ENCODE measurements at regions not wholly inside any gene's neighbourhood (a gene's known extent, or its start where the extent isn't known, plus 50 kb on each side); places are given as distances from the start of the nearest gene placed in this dataset.
"Not testable (repeated sequence)": the region's sequence is repeated elsewhere in the genome, so short reads cannot be mapped to it uniquely, and the experiment has no call there.

DNA sequence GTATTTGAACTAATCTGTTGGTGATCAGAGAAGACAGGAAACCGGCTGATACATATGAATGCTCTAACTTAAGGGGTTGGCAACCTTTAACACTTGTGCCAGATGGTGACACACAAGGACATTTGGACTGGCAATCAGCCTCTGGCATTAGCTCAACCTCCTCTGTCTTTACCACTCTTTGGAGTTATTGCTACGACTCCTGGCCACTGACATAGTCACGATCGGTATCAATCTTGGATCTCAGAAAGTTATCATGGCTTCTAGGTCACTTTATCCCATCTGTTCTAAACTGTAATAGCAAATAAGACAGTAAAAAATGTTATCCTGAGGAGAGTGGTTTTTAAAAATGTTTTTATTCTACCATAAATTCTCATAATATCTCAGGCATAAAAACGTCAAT lies 575.2 kb upstream of the MDGA2 start:
- TF ChIP-seq, protein P1, sequence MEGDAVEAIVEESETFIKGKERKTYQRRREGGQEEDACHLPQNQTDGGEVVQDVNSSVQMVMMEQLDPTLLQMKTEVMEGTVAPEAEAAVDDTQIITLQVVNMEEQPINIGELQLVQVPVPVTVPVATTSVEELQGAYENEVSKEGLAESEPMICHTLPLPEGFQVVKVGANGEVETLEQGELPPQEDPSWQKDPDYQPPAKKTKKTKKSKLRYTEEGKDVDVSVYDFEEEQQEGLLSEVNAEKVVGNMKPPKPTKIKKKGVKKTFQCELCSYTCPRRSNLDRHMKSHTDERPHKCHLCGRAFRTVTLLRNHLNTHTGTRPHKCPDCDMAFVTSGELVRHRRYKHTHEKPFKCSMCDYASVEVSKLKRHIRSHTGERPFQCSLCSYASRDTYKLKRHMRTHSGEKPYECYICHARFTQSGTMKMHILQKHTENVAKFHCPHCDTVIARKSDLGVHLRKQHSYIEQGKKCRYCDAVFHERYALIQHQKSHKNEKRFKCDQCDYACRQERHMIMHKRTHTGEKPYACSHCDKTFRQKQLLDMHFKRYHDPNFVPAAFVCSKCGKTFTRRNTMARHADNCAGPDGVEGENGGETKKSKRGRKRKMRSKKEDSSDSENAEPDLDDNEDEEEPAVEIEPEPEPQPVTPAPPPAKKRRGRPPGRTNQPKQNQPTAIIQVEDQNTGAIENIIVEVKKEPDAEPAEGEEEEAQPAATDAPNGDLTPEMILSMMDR (IDR thresholded peaks at IDR 0.05; ENCODE audit: low read depth, low read length) = no peak
- TF ChIP-seq MYC (IDR thresholded peaks at IDR 0.05; ENCODE audit: low read depth, low read length) (no peak), POLR2A (IDR thresholded peaks at IDR 0.05; ENCODE audit: extremely low read depth, insufficient read length) (no peak), MAX (IDR thresholded peaks at IDR 0.05; ENCODE audit: low read depth, low read length) (no peak)
- no peak for DNase-seq (ENCODE audit: low read depth)
- H3K4me3 ChIP-seq (ENCODE audit: low read depth, low read length) = no peak overlapping the region

GRCh38 chr14:48247977-48248376 lies 572.6 kb upstream of the MDGA2 start:
- TF ChIP-seq POLR2A (IDR thresholded peaks at IDR 0.05; ENCODE audit: extremely low read depth, insufficient read length) (no peak), MAX (IDR thresholded peaks at IDR 0.05; ENCODE audit: low read depth, low read length) (no peak), MYC (IDR thresholded peaks at IDR 0.05; ENCODE audit: low read depth, low read length) (no peak)
- TF ChIP-seq, protein P1 (IDR thresholded peaks at IDR 0.05; ENCODE audit: low read depth, low read length) = no peak
- H3K4me3 ChIP-seq (ENCODE audit: low read depth, low read length) = no peak overlapping the region
- DNase-seq (ENCODE audit: low read depth) = no peak

DNA sequence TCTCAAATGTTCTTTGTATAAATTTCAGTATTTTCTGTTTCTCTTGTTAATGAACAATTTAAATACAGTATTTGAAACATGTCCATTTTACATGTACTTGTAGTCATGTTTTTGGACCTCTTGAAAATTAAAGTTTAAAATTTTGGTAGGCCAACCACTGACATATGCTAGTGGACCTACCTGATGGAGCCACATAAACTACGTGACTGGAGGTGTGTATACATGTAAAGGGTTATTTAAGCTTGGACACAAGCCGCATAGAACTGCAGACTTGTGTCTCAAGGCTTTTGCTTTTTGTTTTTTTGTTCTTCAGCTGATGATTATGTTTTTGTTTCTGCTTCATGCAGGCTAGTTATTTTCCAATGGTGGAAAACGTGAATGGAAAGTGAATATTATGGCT lies 568.5 kb upstream of the MDGA2 start:
- no peak for DNase-seq (ENCODE audit: low read depth)
- TF ChIP-seq POLR2A (IDR thresholded peaks at IDR 0.05; ENCODE audit: extremely low read depth, insufficient read length) (no peak), MYC (IDR thresholded peaks at IDR 0.05; ENCODE audit: low read depth, low read length) (no peak), MAX (IDR thresholded peaks at IDR 0.05; ENCODE audit: low read depth, low read length) (no peak)
- TF ChIP-seq, protein P1 (IDR thresholded peaks at IDR 0.05; ENCODE audit: low read depth, low read length) = no peak
- H3K4me3 ChIP-seq (ENCODE audit: low read depth, low read length) = no peak overlapping the region

GRCh38 chr14:48229091-48229490 lies 553.7 kb upstream of the MDGA2 start:
- no peak overlapping the region for H3K4me3 ChIP-seq (ENCODE audit: low read depth, low read length)
- TF ChIP-seq, protein P1 (IDR thresholded peaks at IDR 0.05; ENCODE audit: low read depth, low read length) = no peak
- TF ChIP-seq POLR2A (IDR thresholded peaks at IDR 0.05; ENCODE audit: extremely low read depth, insufficient read length) (no peak), MYC (IDR thresholded peaks at IDR 0.05; ENCODE audit: low read depth, low read length) (no peak), MAX (IDR thresholded peaks at IDR 0.05; ENCODE audit: low read depth, low read length) (no peak)
- no peak for DNase-seq (ENCODE audit: low read depth)

- H3K4me3 ChIP-seq (ENCODE audit: low read depth, low read length) = no peak overlapping the region
- DNase-seq (ENCODE audit: low read depth) = no peak
- TF ChIP-seq MAX (IDR thresholded peaks at IDR 0.05; ENCODE audit: low read depth, low read length) = no peak
Observed at GRCh38 chr14:48193893-48194292, 518.5 kb upstream of the MDGA2 start.

DNA sequence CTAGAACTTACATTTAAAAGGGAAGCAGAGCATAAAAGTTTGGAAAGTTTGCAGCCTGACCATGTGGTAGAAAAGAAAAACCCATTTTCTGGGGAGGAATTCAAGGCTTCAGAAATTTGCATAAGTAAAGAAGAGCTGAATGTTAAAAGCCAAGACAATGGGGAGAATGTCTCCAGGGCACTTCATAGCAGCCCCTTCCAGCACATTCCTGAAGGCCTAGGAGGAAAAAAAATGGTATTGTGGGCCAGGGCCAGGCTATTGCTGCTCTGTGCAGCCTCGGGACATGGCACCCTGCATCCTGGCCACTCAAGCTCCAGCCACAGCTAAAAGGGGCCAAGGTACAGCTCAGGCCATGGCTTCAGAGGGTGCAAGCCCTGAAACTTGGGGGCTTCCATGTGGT lies 474.2 kb upstream of the MDGA2 start:
- not testable (repeated sequence) for H3K4me3 ChIP-seq (ENCODE audit: low read depth, low read length); DNase-seq (ENCODE audit: low read depth)

DNA sequence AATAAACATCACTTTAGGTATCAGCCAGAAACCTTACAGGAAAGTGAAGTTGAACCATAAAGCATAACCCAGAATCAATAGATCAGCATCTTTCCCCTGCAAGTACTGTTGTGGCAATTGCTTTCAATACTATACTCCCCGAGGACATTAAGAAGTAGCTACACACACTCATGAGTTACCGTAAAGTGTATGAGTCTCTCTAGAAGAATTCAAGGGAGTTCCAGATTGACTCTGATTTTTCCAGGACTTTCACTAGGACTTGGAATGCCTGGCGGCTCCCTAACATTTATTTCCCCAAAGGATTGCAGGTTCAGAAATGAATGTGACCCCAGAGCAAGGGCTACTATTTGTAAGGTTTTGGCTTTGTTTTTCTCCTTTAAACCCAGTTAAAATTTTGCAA lies 465.4 kb upstream of the MDGA2 start:
- no peak for DNase-seq (ENCODE audit: low read depth)
- TF ChIP-seq POLR2A (IDR thresholded peaks at IDR 0.05; ENCODE audit: extremely low read depth, insufficient read length) (no peak), MAX (IDR thresholded peaks at IDR 0.05; ENCODE audit: low read depth, low read length) (no peak), MYC (IDR thresholded peaks at IDR 0.05; ENCODE audit: low read depth, low read length) (no peak)
- TF ChIP-seq, protein P1 (IDR thresholded peaks at IDR 0.05; ENCODE audit: low read depth, low read length) = no peak
- no peak overlapping the region for H3K4me3 ChIP-seq (ENCODE audit: low read depth, low read length)
